Muscle of leg (tissue), 3 donors: ENCODE measurements at regions not wholly inside any gene's neighbourhood (a gene's known extent, or its start where the extent isn't known, plus 50 kb on each side); places are given as distances from the start of the nearest gene placed in this dataset.
"Not testable (repeated sequence)": the region's sequence is repeated elsewhere in the genome, so short reads cannot be mapped to it uniquely, and the experiment has no call there.

Experiments used
- DNase-seq: peaks from one replicate; pipeline ENCODE4 v3.0.0; 2013
- H3K27ac ChIP-seq: one replicate; pipeline ENCODE4 v1.5.1; 2013; ENCODE audit warnings: mild to moderate bottlenecking, low read length, control low read depth
- H3K27me3 ChIP-seq: one replicate; pipeline ENCODE4 v1.6.1; 2013; ENCODE audit warnings: low read length; ENCODE audit not compliant: control insufficient read depth, insufficient read depth
- H3K36me3 ChIP-seq: one replicate; pipeline ENCODE4 v1.6.1; 2013; ENCODE audit warnings: low read length; ENCODE audit not compliant: control insufficient read depth, insufficient read depth
- H3K4me1 ChIP-seq: one replicate; pipeline ENCODE4 v1.6.1; 2013; ENCODE audit warnings: low read length; ENCODE audit not compliant: control insufficient read depth, insufficient read depth
- H3K4me3 ChIP-seq: one replicate; pipeline ENCODE4 v1.5.1; 2013; ENCODE audit warnings: low read length, control low read depth
- H3K9me3 ChIP-seq: replicated peaks from 2 replicates; pipeline ENCODE4 v1.6.1; 2013; ENCODE audit warnings: low read depth, low read length; ENCODE audit not compliant: control insufficient read depth
- WGBS: methylation state at CpG from one replicate; pipeline ENCODE4 v1.1.5; 2013; ENCODE audit warnings: missing lambda C conversion rate; ENCODE audit not compliant: insufficient coverage; 5-methylcytosine and 5-hydroxymethylcytosine counted together

- Histone ChIP-seq H3K27me3 (peaks cover 4% of the 10 kb centered on the region), H3K4me3 (no peak overlapping the region), H3K9me3 (no peaks in the 10 kb centered on the region), H3K36me3 (no peaks in the 10 kb centered on the region), H3K4me1 (peaks cover 9% of the 10 kb centered on the region), H3K27ac (no peak overlapping the region)
- DNase-seq = no peak
Measured at GRCh38 chr10:114872519-114873087, 51.0 kb downstream of the FHIP2A start.

DNA sequence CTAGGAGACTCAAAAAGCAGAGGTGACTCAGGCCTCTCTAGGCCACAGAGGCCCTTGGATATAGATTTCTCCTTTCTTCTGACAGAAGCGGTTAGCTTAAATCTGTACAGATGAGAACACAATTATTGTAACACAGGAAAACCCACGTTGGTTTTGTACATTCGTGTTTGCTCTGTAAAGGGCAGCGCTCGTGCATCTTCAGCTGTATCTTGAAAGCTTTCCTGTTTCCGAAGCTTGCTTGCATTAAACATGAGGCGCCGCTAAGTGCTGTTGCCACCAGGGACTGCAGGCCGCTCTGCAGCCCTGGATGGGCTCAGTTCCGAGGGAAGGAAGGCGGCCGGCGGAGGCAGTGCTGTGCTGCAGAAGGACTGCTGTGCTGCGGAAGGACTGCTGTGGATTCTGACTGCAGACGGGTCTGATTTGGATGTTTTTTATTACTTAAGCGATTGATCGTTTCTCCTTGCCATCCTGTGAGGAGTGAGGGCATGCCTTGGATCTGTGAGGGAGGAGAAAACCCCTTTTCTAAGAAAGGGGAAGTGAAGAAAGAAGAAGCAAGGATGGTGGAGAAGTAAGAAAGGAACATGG, 53.3 kb downstream of the FHIP2A start:
- Histone ChIP-seq H3K36me3 (no peaks in the 10 kb centered on the region), H3K27ac (no peak overlapping the region), H3K9me3 (no peaks in the 10 kb centered on the region), H3K4me1 (peaks cover 9% of the 10 kb centered on the region), H3K4me3 (no peak overlapping the region), H3K27me3 (peaks cover 4% of the 10 kb centered on the region)
- peak; percentile 32 for DNase-seq
- WGBS = 4% methylated on average over 15 of the region's 17 CpGs

GRCh38 chr10:114875590-114876081, 54.1 kb downstream of the FHIP2A start:
- H3K4me3 ChIP-seq, H3K4me1 ChIP-seq, H3K9me3 ChIP-seq, H3K27me3 ChIP-seq, H3K36me3 ChIP-seq, H3K27ac ChIP-seq, DNase-seq: not testable (repeated sequence)
- WGBS = 97% methylated on average over 4 of the region's 4 CpGs

GRCh38 chr10:114876169-114876568, 54.6 kb downstream of the FHIP2A start:
- H3K4me1 ChIP-seq = peaks cover 7% of the 10 kb centered on the region
- H3K36me3 ChIP-seq = no peaks in the 10 kb centered on the region
- peaks cover 4% of the 10 kb centered on the region for H3K27me3 ChIP-seq
- no peak overlapping the region for H3K4me3 ChIP-seq
- no peaks in the 10 kb centered on the region for H3K9me3 ChIP-seq
- DNase-seq = no peak
- WGBS = 88% methylated on average over 6 of the region's 9 CpGs
- H3K27ac ChIP-seq = no peak overlapping the region

DNA sequence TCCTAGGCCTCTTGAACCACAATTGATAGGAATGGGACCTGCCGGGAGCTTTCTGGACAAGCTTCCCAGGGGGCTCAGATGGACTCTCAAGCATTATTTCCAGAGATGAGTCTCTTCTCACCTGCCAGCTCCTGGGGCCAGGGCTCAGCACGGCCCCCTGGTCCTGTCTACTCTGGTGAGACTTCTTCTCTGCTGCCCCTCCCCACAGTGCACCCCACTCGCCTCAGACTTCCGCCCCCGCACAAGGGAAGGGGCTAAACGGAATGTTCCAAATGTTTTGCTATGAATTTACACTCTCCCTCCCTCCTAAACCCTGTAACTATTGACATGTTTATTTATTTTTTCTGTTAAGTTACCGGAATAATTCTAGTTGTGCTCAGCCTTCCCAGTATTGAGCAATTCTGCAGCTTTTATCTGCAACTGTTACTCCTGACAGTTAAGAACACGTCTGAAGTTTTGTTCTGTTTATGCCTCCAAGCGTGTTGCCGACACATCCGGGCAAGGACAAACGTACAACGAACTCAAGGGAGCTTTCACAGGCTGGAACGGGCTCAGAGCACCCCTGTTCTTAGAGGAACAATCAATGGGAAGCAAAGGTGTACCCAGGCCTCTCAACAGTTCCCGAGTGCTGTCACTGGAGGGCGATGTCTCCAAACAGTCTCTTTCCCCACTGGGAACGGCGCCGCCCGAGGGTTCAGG, 55.2 kb downstream of the FHIP2A start:
- H3K27ac ChIP-seq = no peak overlapping the region
- no peaks in the 10 kb centered on the region for H3K36me3 ChIP-seq
- H3K4me3 ChIP-seq = no peak overlapping the region
- H3K27me3 ChIP-seq = peaks cover 4% of the 10 kb centered on the region
- 16% methylated on average over 15 of the region's 20 CpGs for WGBS
- no peaks in the 10 kb centered on the region for H3K9me3 ChIP-seq
- peak; percentile 42 for DNase-seq
- H3K4me1 ChIP-seq = peaks cover 5% of the 10 kb centered on the region

DNA sequence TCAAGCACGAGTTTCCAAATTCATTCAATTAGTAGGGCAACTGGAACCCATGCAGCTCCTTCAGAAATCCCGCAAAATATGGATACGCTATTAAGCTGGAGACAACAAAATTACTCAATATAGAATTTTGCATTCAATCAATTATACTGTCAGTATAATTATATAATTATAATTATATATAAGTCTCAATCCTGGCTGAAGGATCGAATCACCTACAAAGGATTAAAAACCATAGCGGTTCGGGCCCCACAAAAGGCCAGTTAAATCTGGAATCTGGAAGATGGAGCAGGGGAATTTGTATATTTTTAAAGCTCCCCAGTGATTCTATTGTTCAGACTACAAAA, 55.7 kb downstream of the FHIP2A start:
- peaks cover 5% of the 10 kb centered on the region for H3K4me1 ChIP-seq

GRCh38 chr10:114879093-114879492, 57.5 kb downstream of the FHIP2A start:
- H3K36me3 ChIP-seq = no peaks in the 10 kb centered on the region
- H3K27me3 ChIP-seq = peaks cover 4% of the 10 kb centered on the region
- H3K27ac ChIP-seq = no peak overlapping the region
- H3K9me3 ChIP-seq = no peaks in the 10 kb centered on the region
- peak; percentile 76 for DNase-seq
- peaks cover 5% of the 10 kb centered on the region for H3K4me1 ChIP-seq
- no peak overlapping the region for H3K4me3 ChIP-seq

More for the DNA sequence above, 55.7 kb downstream of the FHIP2A start:
- WGBS = no CpG with 5 or more reads among the region's 6 CpGs
- H3K4me3 ChIP-seq = no peak overlapping the region
- peaks cover 4% of the 10 kb centered on the region for H3K27me3 ChIP-seq
- H3K27ac ChIP-seq = no peak overlapping the region
- H3K9me3 ChIP-seq = no peaks in the 10 kb centered on the region
- no peaks in the 10 kb centered on the region for H3K36me3 ChIP-seq
- no peak for DNase-seq

- H3K27ac ChIP-seq = no peak overlapping the region
- peaks cover 5% of the 10 kb centered on the region for H3K4me1 ChIP-seq
- 19% methylated on average over 4 of the region's 13 CpGs for WGBS
- H3K9me3 ChIP-seq = no peaks in the 10 kb centered on the region
- peaks cover 4% of the 10 kb centered on the region for H3K27me3 ChIP-seq
- no peak overlapping the region for H3K4me3 ChIP-seq
- peak; percentile 34 for DNase-seq
- H3K36me3 ChIP-seq = no peaks in the 10 kb centered on the region
Measured at GRCh38 chr10:114879541-114880158, 58.1 kb downstream of the FHIP2A start.

GRCh38 chr10:114881417-114881816, 56.6 kb upstream of the TRUB1 start:
- no peak overlapping the region for H3K27ac ChIP-seq
- no peak for DNase-seq
- WGBS = no CpG with 5 or more reads among the region's 3 CpGs

GRCh38 chr10:114881901-114882300, 56.1 kb upstream of the TRUB1 start:
- no peak overlapping the region for H3K27ac ChIP-seq
- WGBS = 37% methylated on average over 11 of the region's 12 CpGs

More at GRCh38 chr10:114881417-114881816, 56.6 kb upstream of the TRUB1 start:
- H3K36me3 ChIP-seq = no peaks in the 10 kb centered on the region
- H3K4me1 ChIP-seq = peaks cover 3% of the 10 kb centered on the region
- peaks cover 2% of the 10 kb centered on the region for H3K27me3 ChIP-seq
- no peaks in the 10 kb centered on the region for H3K9me3 ChIP-seq
- no peak overlapping the region for H3K4me3 ChIP-seq

More at GRCh38 chr10:114881901-114882300, 56.1 kb upstream of the TRUB1 start:
- H3K36me3 ChIP-seq = no peaks in the 10 kb centered on the region
- no peaks in the 10 kb centered on the region for H3K9me3 ChIP-seq
- H3K27me3 ChIP-seq = no peaks in the 10 kb centered on the region
- peaks cover 2% of the 10 kb centered on the region for H3K4me1 ChIP-seq
- H3K4me3 ChIP-seq = no peak overlapping the region
- peak; percentile 23 for DNase-seq
